ENCODE measurements at regions not wholly inside any gene's neighbourhood (a gene's known extent, or its start where the extent isn't known, plus 50 kb on each side); places are given as distances from the start of the nearest gene placed in this dataset.

DNA sequence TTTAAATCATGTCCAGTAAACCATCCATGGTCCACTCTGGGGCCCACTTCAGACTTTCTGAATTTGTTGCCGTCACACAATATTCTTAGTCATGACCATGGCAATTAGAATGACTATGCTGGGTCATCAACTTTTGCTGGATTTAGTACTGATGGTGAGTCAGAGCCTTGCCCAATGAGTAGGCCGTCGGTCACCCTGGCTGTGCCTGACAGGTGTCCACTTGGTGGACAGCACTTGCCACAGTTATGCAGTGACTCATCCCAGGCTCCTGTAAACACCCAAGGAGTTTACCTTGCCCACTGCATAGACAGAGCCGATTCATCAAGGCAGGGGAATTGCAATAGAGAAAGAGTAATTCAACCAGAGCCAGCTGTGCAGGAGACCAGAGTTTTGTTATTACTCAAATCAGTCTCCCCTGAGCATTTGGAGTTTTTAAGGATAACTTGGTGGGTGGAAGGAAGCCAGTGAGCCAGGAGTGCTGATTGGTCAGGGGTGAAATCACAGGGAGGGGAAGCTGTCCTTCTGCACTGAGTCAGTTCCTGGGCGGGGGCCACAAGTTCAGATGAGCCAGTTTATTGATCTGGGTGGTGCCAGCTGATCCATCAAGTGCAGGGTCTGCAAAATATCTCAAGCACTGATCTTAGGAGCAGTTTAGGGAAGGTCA is 333.8 kb downstream of the PTPRU start:
- TF ChIP-seq TAF1 (IDR thresholded peaks at IDR 0.05; ENCODE audit: borderline replicate concordance, insufficient read depth, low read length) (no peak), SIN3A (IDR thresholded peaks at IDR 0.05; ENCODE audit: borderline replicate concordance, insufficient read depth, low read length) (no peak), FOXP2 (optimal IDR thresholded peaks at IDR 0.05; ENCODE audit: borderline replicate concordance, extremely low read depth, extremely low read length, insufficient read depth) (no peak), POLR2AphosphoS5 (IDR thresholded peaks at IDR 0.05; ENCODE audit: low read depth, low read length) (no peak)
- TF ChIP-seq, protein P1, sequence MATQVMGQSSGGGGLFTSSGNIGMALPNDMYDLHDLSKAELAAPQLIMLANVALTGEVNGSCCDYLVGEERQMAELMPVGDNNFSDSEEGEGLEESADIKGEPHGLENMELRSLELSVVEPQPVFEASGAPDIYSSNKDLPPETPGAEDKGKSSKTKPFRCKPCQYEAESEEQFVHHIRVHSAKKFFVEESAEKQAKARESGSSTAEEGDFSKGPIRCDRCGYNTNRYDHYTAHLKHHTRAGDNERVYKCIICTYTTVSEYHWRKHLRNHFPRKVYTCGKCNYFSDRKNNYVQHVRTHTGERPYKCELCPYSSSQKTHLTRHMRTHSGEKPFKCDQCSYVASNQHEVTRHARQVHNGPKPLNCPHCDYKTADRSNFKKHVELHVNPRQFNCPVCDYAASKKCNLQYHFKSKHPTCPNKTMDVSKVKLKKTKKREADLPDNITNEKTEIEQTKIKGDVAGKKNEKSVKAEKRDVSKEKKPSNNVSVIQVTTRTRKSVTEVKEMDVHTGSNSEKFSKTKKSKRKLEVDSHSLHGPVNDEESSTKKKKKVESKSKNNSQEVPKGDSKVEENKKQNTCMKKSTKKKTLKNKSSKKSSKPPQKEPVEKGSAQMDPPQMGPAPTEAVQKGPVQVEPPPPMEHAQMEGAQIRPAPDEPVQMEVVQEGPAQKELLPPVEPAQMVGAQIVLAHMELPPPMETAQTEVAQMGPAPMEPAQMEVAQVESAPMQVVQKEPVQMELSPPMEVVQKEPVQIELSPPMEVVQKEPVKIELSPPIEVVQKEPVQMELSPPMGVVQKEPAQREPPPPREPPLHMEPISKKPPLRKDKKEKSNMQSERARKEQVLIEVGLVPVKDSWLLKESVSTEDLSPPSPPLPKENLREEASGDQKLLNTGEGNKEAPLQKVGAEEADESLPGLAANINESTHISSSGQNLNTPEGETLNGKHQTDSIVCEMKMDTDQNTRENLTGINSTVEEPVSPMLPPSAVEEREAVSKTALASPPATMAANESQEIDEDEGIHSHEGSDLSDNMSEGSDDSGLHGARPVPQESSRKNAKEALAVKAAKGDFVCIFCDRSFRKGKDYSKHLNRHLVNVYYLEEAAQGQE (IDR thresholded peaks at IDR 0.05; ENCODE audit: insufficient read depth in 1 of 2, low read depth in 2 of 2, low read length in 2 of 2): no peak

DNA sequence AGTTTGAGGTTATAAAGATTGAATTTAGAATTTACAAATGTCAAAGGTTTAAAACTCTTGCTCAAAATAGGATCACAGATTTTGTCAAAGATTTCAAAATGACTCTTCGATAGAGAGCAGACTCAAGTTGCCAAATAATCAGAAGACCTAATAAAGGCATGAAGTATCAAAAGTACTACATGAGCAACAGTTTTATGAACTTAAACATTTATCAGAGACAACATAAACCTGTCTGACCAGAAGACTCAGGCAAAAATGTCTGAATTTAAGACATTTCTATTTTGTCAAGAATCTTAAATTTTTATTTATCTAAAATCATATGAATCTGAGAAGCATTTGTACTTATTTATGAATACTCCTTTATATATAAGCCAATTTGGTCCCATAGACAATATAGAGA is 330.9 kb downstream of the PTPRU start:
- TF ChIP-seq TAF1 (IDR thresholded peaks at IDR 0.05; ENCODE audit: borderline replicate concordance, insufficient read depth, low read length): no peak
- no peak for TF ChIP-seq SIN3A (IDR thresholded peaks at IDR 0.05; ENCODE audit: borderline replicate concordance, insufficient read depth, low read length)
- TF ChIP-seq, protein P1 (IDR thresholded peaks at IDR 0.05; ENCODE audit: insufficient read depth in 1 of 2, low read depth in 2 of 2, low read length in 2 of 2): no peak
- no peak for TF ChIP-seq POLR2AphosphoS5 (IDR thresholded peaks at IDR 0.05; ENCODE audit: low read depth, low read length)
- TF ChIP-seq FOXP2 (optimal IDR thresholded peaks at IDR 0.05; ENCODE audit: borderline replicate concordance, extremely low read depth, extremely low read length, insufficient read depth): no peak

DNA sequence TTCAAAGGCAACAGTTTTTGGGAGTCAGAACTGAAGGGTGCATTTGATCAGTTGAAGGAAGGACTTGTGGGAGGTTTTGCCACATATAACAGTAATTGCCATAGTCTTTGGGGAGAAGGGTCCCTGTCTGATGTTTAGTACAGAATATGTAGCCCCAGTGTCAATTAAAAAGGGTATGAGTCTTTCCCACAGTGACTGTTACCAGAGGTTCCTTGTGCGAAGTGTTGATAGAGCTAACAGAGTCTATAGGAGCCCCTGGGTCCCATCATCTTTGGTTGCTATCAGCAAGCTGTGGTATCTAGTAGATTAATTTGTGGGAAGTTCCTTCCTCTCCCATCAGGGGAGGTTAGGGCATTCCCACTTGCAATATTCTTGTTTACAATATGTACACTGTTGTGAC is 329.2 kb downstream of the PTPRU start:
- TF ChIP-seq SIN3A (IDR thresholded peaks at IDR 0.05; ENCODE audit: borderline replicate concordance, insufficient read depth, low read length) (no peak), TAF1 (IDR thresholded peaks at IDR 0.05; ENCODE audit: borderline replicate concordance, insufficient read depth, low read length) (no peak)

DNA sequence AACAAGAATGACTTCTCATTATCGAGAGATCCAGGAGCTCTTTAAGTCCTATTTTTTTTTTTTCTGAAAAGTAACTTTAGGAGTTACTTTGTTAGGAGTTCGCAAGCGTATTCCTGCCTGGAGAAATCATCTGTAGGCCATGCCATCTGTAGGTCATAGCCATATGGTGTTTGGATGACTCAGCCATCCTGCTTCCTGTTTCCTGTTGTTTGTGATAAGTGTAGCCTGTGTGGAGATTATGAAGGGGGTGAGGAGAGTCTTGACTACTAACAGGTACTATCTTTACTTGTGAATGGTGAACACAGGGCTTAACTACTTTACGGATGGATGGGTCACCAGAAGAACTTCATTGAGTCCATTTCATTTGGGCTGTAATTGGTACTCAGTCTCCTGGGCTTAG is 327.2 kb downstream of the PTPRU start:
- TF ChIP-seq POLR2AphosphoS5 (IDR thresholded peaks at IDR 0.05; ENCODE audit: low read depth, low read length) (no peak), SIN3A (IDR thresholded peaks at IDR 0.05; ENCODE audit: borderline replicate concordance, insufficient read depth, low read length) (no peak), FOXP2 (optimal IDR thresholded peaks at IDR 0.05; ENCODE audit: borderline replicate concordance, extremely low read depth, extremely low read length, insufficient read depth) (no peak), TAF1 (IDR thresholded peaks at IDR 0.05; ENCODE audit: borderline replicate concordance, insufficient read depth, low read length) (no peak)
- TF ChIP-seq, protein P1 (IDR thresholded peaks at IDR 0.05; ENCODE audit: insufficient read depth in 1 of 2, low read depth in 2 of 2, low read length in 2 of 2): no peak

DNA sequence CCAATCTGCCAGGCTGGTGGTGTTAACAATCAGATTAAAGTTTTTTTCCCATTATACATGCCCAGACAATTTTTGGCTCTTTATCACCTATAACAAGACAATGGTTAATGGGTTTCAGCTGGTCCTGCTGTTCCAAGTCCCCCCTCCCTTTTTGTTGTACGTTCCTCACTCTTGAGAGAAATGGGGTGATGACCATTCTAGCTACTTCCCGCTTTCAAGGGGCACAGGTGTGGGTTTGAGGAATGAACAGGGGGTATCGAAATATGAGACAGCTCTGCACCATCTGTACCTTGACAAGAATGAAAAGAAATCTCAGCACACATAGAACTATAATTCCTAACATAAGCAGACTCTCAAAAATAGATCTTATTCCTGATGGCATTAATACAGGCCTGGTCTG is 326.8 kb downstream of the PTPRU start:
- TF ChIP-seq SIN3A (IDR thresholded peaks at IDR 0.05; ENCODE audit: borderline replicate concordance, insufficient read depth, low read length) (no peak), POLR2AphosphoS5 (IDR thresholded peaks at IDR 0.05; ENCODE audit: low read depth, low read length) (no peak), TAF1 (IDR thresholded peaks at IDR 0.05; ENCODE audit: borderline replicate concordance, insufficient read depth, low read length) (no peak), FOXP2 (optimal IDR thresholded peaks at IDR 0.05; ENCODE audit: borderline replicate concordance, extremely low read depth, extremely low read length, insufficient read depth) (no peak)
- TF ChIP-seq, protein P1 (IDR thresholded peaks at IDR 0.05; ENCODE audit: insufficient read depth in 1 of 2, low read depth in 2 of 2, low read length in 2 of 2): no peak

All from PFSK-1 (cell line).